OCI-LY3 (cell line): ENCODE measurements at regions not wholly inside any gene's neighbourhood (a gene's known extent, or its start where the extent isn't known, plus 50 kb on each side); places are given as distances from the start of the nearest gene placed in this dataset.
"Not testable (repeated sequence)": the region's sequence is repeated elsewhere in the genome, so short reads cannot be mapped to it uniquely, and the experiment has no call there.

ENCODE experiments used
- H2AFZ ChIP-seq: fragments of 200-600, 300-600 bp; shearing (Covaris generic); 2 replicates; pipeline ENCODE4 v1.6.0; 2014; ENCODE audit warnings: antibody characterized with exemption, low read depth, low read length
- H3K27ac ChIP-seq: fragments of 200-600, 300-600 bp; sonication (generic); 2 replicates; pipeline ENCODE4 v1.5.1; 2014; ENCODE audit warnings: mild to moderate bottlenecking, low read length, moderate library complexity, mixed read lengths
- H3K27me3 ChIP-seq: fragments of 200-600, 300-600 bp; sonication (generic); 2 replicates; pipeline ENCODE4 v1.6.1; 2014; ENCODE audit warnings: low read depth, low read length, mixed read lengths
- H3K36me3 ChIP-seq: fragments of 200-600, 300-600 bp; sonication (generic); replicated peaks from 2 replicates; pipeline ENCODE3; 2014; ENCODE audit warnings: low read depth, low read length, mixed read lengths
- H3K4me1 ChIP-seq: fragments of 300-600, 200-600 bp; sonication (generic); 2 replicates; pipeline ENCODE4 v1.6.1; 2014; ENCODE audit warnings: low read length, mixed read lengths
- H3K4me2 ChIP-seq: fragments of 200-600, 300-600 bp; sonication (generic); 2 replicates; pipeline ENCODE4 v1.6.1; 2014; ENCODE audit warnings: low read length, mixed read lengths
- H3K4me3 ChIP-seq: fragments of 300-600, 200-600 bp; sonication (generic); 2 replicates; pipeline ENCODE4 v1.5.1; 2014; ENCODE audit warnings: antibody characterized with exemption, mild to moderate bottlenecking, low read length, moderate library complexity
- H3K79me2 ChIP-seq: fragments of 300-600, 200-600 bp; shearing (Covaris generic); 2 replicates; pipeline ENCODE4 v1.6.1; 2014; ENCODE audit warnings: mild to moderate bottlenecking, low read length, mixed read lengths
- H3K9ac ChIP-seq: fragments of 300-600, 200-600 bp; shearing (Covaris generic); 2 replicates; pipeline ENCODE4 v1.6.0; 2014; ENCODE audit warnings: mild to moderate bottlenecking, low read length, moderate library complexity
- H3K9me3 ChIP-seq: fragments of 200-600, 300-600 bp; shearing (Covaris generic); 2 replicates; pipeline ENCODE4 v1.6.1; 2014; ENCODE audit warnings: low read length, mixed read lengths; ENCODE audit not compliant: insufficient read depth
- H4K20me1 ChIP-seq: fragments of 200-600, 300-600 bp; sonication (generic); 2 replicates; pipeline ENCODE4 v1.6.1; 2016; ENCODE audit warnings: low read length, mixed read lengths; ENCODE audit not compliant: insufficient read depth
- EZH2phosphoT487 ChIP-seq: fragments of 200-600 bp; shearing (Covaris generic); IDR thresholded peaks from 2 replicates; pipeline ENCODE4 v1.6.1; 2018; ENCODE audit warnings: antibody characterized with exemption, mixed run types, low read depth
- TF ChIP-seq, protein P1 (sequence below): fragments of 200-600, 300-600 bp; sonication (generic); IDR thresholded peaks from 2 replicates; pipeline ENCODE4 v1.5.1; 2014; ENCODE audit warnings: antibody characterized with exemption, low read length, low read depth

DNA sequence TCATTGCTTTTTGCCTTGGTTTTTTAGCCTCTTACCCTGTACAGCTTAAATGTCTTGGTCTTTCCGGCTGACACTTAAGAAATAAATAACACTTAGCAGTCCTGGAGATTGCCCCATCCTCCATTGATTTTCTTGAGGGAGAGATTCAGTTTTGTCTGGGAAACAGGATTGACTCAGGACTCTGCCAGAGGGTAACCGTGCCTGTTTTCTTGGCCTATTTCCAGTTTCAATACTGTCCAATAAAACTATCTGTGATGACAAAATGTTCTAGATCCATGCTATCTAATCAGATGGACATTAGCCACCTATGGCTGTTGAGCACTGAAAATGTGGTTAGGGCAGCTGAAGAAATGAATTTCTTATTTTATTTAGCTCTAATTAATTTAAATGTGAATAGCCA, 216.1 kb downstream of the DUSP10 start:
- Histone ChIP-seq H3K4me3 (no peak overlapping the region), H3K36me3 (no peaks in the 10 kb centered on the region), H3K79me2 (no peaks in the 10 kb centered on the region), H2AFZ (no peak overlapping the region), H3K27me3 (no peaks in the 10 kb centered on the region), H3K9ac (no peak overlapping the region), H3K9me3 (no peaks in the 10 kb centered on the region), H3K4me1 (no peaks in the 10 kb centered on the region), H3K27ac (no peak overlapping the region), H4K20me1 (no peaks in the 10 kb centered on the region), H3K4me2 (no peak overlapping the region)
- no peak for TF ChIP-seq EZH2phosphoT487
- TF ChIP-seq, protein P1, sequence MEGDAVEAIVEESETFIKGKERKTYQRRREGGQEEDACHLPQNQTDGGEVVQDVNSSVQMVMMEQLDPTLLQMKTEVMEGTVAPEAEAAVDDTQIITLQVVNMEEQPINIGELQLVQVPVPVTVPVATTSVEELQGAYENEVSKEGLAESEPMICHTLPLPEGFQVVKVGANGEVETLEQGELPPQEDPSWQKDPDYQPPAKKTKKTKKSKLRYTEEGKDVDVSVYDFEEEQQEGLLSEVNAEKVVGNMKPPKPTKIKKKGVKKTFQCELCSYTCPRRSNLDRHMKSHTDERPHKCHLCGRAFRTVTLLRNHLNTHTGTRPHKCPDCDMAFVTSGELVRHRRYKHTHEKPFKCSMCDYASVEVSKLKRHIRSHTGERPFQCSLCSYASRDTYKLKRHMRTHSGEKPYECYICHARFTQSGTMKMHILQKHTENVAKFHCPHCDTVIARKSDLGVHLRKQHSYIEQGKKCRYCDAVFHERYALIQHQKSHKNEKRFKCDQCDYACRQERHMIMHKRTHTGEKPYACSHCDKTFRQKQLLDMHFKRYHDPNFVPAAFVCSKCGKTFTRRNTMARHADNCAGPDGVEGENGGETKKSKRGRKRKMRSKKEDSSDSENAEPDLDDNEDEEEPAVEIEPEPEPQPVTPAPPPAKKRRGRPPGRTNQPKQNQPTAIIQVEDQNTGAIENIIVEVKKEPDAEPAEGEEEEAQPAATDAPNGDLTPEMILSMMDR, result no peak

GRCh38 chr1:221527302-221527701, 214.6 kb downstream of the DUSP10 start:
- H3K79me2 ChIP-seq, result no peaks in the 10 kb centered on the region
- no peaks in the 10 kb centered on the region for H3K9me3 ChIP-seq
- H3K4me3 ChIP-seq, result no peak overlapping the region
- no peak overlapping the region for H3K4me2 ChIP-seq
- H3K36me3 ChIP-seq, result no peaks in the 10 kb centered on the region
- TF ChIP-seq EZH2phosphoT487, result no peak
- TF ChIP-seq, protein P1, result no peak
- no peaks in the 10 kb centered on the region for H3K27me3 ChIP-seq
- no peak overlapping the region for H3K27ac ChIP-seq
- no peak overlapping the region for H2AFZ ChIP-seq
- no peak overlapping the region for H3K9ac ChIP-seq
- H3K4me1 ChIP-seq, result no peaks in the 10 kb centered on the region
- no peaks in the 10 kb centered on the region for H4K20me1 ChIP-seq

- no peaks in the 10 kb centered on the region for H3K79me2 ChIP-seq
- H3K9ac ChIP-seq, result no peak overlapping the region
- no peak overlapping the region for H3K4me3 ChIP-seq
- no peaks in the 10 kb centered on the region for H3K36me3 ChIP-seq
- H3K4me1 ChIP-seq, result no peaks in the 10 kb centered on the region
- no peak overlapping the region for H2AFZ ChIP-seq
- no peaks in the 10 kb centered on the region for H4K20me1 ChIP-seq
- no peak overlapping the region for H3K4me2 ChIP-seq
- H3K27ac ChIP-seq, result no peak overlapping the region
- peaks cover 6% of the 10 kb centered on the region for H3K27me3 ChIP-seq
- H3K9me3 ChIP-seq, result no peaks in the 10 kb centered on the region
- TF ChIP-seq EZH2phosphoT487, result no peak
- TF ChIP-seq, protein P1, result no peak
These were observed 213.8 kb downstream of the DUSP10 start for GRCh38 chr1:221527886-221528624.

DNA sequence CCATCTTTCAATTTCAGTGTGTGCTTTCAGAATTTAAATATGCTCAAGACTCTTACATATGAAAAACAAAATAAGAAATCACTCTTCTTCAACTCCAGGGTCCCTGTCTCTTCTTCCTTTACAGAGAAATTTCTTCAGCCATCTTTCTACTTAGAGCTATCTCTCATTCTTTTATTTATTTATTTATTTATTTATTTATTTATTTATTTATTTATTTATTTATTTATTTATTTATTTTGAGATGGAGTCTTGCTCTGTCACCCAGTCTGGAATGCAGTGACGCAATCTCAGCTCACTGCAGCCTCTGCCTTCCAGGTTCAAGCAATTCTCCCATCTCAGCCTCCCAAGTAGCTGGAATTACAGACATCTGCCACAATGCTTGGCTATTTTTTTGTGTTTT, 211.7 kb downstream of the DUSP10 start:
- H3K9me3 ChIP-seq, H3K27ac ChIP-seq, H3K4me1 ChIP-seq, H3K4me3 ChIP-seq, H2AFZ ChIP-seq, H3K36me3 ChIP-seq, H3K9ac ChIP-seq, H3K4me2 ChIP-seq, H4K20me1 ChIP-seq, H3K79me2 ChIP-seq: not testable (repeated sequence)
- H3K27me3 ChIP-seq, result peaks cover 20% of the 10 kb centered on the region
